ENCODE measurements at regions not wholly inside any gene's neighbourhood (a gene's known extent, or its start where the extent isn't known, plus 50 kb on each side); places are given as distances from the start of the nearest gene placed in this dataset.

DNA sequence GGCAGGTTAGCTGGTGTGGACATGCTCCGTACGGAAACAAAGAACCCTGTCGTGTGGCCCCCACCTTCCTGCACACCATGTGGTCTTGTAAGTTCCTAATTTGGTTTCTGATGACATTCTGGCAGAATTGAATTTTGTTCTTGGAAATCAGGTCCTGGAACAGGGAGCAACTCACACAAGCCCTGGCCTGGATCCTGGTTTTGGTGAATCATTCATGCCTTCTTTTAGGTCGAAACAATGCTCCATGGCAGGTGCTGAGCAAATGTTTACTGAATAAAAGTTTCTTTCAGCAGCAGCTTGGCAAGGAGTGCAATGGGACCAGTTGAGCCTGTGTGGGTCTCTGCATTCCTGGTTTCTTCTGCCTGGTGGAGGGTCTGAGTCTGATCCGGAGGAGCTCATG is 978.4 kb downstream of the BCL11B start:
- no peak for DNase-seq (ENCODE audit: low read depth, low spot score)
- CTCF ChIA-PET: no interaction called here
- H3K4me3 ChIP-seq (ENCODE audit: low read depth, low read length): no peak overlapping the region

DNA sequence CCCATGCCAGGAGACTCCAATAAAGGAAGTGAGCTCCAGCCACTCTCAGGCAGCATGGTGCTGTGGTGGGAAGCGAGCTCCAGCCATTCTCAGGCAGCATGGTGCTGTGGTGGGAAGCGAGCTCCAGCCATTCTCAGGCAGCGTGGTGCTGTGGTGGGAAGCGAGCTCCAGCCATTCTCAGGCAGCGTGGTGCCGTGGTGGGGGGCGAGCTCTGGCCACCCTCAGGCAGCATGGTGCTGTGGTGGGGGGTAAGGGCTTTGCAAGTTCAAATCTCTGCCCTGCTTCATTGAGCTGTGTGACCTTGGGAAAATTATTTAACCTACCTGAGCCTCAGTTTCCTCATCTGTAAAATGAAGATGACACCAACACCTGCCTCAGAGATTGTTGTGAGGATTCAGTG is 975.1 kb downstream of the BCL11B start:
- Histone ChIP-seq H3K27ac (ENCODE audit: low read depth, low read length) (no peak overlapping the region), H3K4me3 (ENCODE audit: low read depth, low read length) (no peak overlapping the region), H3K27me3 (ENCODE audit: control insufficient read depth, insufficient read depth, low read length) (no peaks in the 10 kb centered on the region), H3K9me3 (ENCODE audit: control insufficient read depth, insufficient read depth, low read length) (peaks cover 43% of the 10 kb centered on the region)
- TF ChIP-seq, protein P1, sequence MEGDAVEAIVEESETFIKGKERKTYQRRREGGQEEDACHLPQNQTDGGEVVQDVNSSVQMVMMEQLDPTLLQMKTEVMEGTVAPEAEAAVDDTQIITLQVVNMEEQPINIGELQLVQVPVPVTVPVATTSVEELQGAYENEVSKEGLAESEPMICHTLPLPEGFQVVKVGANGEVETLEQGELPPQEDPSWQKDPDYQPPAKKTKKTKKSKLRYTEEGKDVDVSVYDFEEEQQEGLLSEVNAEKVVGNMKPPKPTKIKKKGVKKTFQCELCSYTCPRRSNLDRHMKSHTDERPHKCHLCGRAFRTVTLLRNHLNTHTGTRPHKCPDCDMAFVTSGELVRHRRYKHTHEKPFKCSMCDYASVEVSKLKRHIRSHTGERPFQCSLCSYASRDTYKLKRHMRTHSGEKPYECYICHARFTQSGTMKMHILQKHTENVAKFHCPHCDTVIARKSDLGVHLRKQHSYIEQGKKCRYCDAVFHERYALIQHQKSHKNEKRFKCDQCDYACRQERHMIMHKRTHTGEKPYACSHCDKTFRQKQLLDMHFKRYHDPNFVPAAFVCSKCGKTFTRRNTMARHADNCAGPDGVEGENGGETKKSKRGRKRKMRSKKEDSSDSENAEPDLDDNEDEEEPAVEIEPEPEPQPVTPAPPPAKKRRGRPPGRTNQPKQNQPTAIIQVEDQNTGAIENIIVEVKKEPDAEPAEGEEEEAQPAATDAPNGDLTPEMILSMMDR (IDR thresholded peaks at IDR 0.05; ENCODE audit: low read depth, low read length): no peak
- ChIA-PET POLR2A (no interaction called here), CTCF (no interaction called here)
- no peak for DNase-seq (ENCODE audit: low read depth, low spot score)

More for the DNA sequence above, 978.4 kb downstream of the BCL11B start:
- POLR2A ChIA-PET: no interaction called here
- Histone ChIP-seq H3K9me3 (ENCODE audit: control insufficient read depth, insufficient read depth, low read length) (peaks cover 57% of the 10 kb centered on the region), H3K27ac (ENCODE audit: low read depth, low read length) (no peak overlapping the region), H3K27me3 (ENCODE audit: control insufficient read depth, insufficient read depth, low read length) (no peaks in the 10 kb centered on the region)
- TF ChIP-seq, protein P1 (IDR thresholded peaks at IDR 0.05; ENCODE audit: low read depth, low read length): no peak

DNA sequence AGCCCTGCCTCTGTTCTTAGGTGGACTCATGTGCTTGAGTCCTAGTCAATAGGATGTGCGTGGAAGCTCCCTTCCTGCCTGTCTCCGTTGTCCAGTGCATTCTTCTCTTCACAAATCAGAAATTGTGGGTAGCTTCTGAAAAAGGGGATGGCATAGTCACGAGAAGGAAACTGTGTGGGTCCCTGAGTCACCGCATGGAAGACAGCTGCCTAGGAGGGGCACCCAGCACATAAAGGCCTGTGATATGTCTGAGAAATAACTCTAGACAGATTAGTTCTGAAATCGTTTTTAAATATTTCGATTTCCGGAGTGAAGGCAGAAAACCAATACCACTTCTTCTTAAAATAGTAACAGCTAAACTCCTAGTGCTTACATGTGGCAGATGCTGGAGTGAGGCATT is 974.4 kb downstream of the BCL11B start:
- POLR2A ChIA-PET: no interaction called here

DNA sequence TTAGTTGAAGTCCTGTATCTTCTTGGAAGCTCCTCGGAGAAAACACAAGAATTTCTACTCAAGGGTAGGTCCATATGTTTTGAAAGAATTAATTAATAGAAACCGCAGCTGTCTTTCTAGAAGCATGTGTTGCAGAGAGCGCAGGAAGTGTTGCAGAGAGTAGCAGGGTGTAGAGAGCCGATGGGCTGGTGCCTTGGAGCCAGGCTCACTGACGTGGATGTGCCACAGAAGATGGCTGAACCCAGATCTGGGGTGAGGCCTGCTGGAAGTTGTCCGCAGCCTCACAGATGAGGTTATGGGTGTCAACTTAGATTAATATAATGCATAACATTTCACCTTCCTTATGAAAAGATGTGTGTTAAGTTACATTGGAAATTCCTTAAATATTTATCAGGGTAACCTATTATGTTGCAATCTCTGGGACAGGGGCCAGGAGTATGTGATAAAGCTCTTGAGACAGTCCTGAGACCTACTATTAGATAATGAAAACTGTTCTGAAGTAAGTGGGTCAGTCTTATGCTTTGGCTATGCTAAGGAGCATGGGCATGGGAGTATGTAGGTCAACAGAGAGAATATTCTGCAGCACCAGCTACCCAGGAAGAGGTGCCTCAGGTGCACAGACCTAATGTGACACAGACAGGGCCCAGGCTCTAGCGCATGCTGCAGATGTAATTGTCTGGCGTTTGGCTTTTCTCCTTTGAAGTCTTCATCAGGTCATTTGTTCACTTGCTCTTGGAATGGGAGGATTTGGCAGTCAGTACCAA is 973.3 kb downstream of the BCL11B start:
- Histone ChIP-seq H3K4me3 (ENCODE audit: low read depth, low read length) (no peak overlapping the region), H3K9me3 (ENCODE audit: control insufficient read depth, insufficient read depth, low read length) (peaks cover 37% of the 10 kb centered on the region)
- CTCF ChIA-PET: no interaction called here

More for the DNA sequence above, 974.4 kb downstream of the BCL11B start:
- no peak overlapping the region for H3K4me3 ChIP-seq (ENCODE audit: low read depth, low read length)
- peaks cover 39% of the 10 kb centered on the region for H3K9me3 ChIP-seq (ENCODE audit: control insufficient read depth, insufficient read depth, low read length)
- no peak for DNase-seq (ENCODE audit: low read depth, low spot score)
- H3K27me3 ChIP-seq (ENCODE audit: control insufficient read depth, insufficient read depth, low read length): no peaks in the 10 kb centered on the region
- CTCF ChIA-PET: no interaction called here
- TF ChIP-seq, protein P1 (IDR thresholded peaks at IDR 0.05; ENCODE audit: low read depth, low read length): no peak
- H3K27ac ChIP-seq (ENCODE audit: low read depth, low read length): no peak overlapping the region

DNA sequence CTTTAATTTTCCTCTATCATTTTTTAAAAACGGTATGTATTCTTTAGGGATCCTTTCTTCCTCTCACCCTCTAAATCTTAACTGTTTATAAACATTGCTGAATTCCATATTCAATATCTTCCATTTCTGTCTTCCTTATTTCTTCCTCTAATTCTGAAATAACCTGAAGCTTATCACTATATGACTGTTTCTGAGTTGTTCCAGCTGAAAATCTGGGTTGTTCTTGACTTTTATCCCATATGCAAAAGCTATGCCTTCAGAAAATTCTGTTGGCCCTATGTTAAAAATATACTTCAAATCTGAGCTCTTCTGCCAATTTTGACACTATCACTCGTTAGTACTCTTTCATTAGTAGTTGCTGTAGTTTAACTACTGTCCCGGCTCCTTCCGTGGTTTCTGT is 970.3 kb downstream of the BCL11B start:
- CTCF ChIA-PET: no interaction called here

More for the DNA sequence above, 973.3 kb downstream of the BCL11B start:
- no peaks in the 10 kb centered on the region for H3K27me3 ChIP-seq (ENCODE audit: control insufficient read depth, insufficient read depth, low read length)
- H3K27ac ChIP-seq (ENCODE audit: low read depth, low read length): no peak overlapping the region
- DNase-seq (ENCODE audit: low read depth, low spot score): no peak
- TF ChIP-seq, protein P1 (IDR thresholded peaks at IDR 0.05; ENCODE audit: low read depth, low read length): no peak
- POLR2A ChIA-PET: no interaction called here

More for the DNA sequence above, 970.3 kb downstream of the BCL11B start:
- no peak overlapping the region for H3K27ac ChIP-seq (ENCODE audit: low read depth, low read length)
- no peaks in the 10 kb centered on the region for H3K27me3 ChIP-seq (ENCODE audit: control insufficient read depth, insufficient read depth, low read length)
- H3K4me3 ChIP-seq (ENCODE audit: low read depth, low read length): no peak overlapping the region
- TF ChIP-seq, protein P1 (IDR thresholded peaks at IDR 0.05; ENCODE audit: low read depth, low read length): no peak
- POLR2A ChIA-PET: no interaction called here
- DNase-seq (ENCODE audit: low read depth, low spot score): no peak
- peaks cover 21% of the 10 kb centered on the region for H3K9me3 ChIP-seq (ENCODE audit: control insufficient read depth, insufficient read depth, low read length)

Measured in AG04450 (cell line).